Testis (tissue), 2 donors: ENCODE measurements at regions not wholly inside any gene's neighbourhood (a gene's known extent, or its start where the extent isn't known, plus 50 kb on each side); places are given as distances from the start of the nearest gene placed in this dataset.

Experiments used
- CTCF ChIP-seq, 3 experiments: fragments of 450-650 bp in 2 of 3; fragments of 200-600 bp in 1 of 3; sonication (generic) in 1 of 3; IDR thresholded peaks; one replicate each; pipeline ENCODE4 v1.5.1; 2016 to 2019; ENCODE audit warnings: antibody characterized with exemption in 3 of 3, mild to moderate bottlenecking in 2 of 3, moderate library complexity in 1 of 3
- POLR2A ChIP-seq: fragments of 450-650 bp; IDR thresholded peaks from one replicate; pipeline ENCODE4 v1.6.1; 2017; ENCODE audit warnings: antibody characterized with exemption, mild to moderate bottlenecking, moderate library complexity

GRCh38 chr11:95301474-95301873 is 70.5 kb upstream of the SESN3 start:
- no peak for TF ChIP-seq CTCF (IDR thresholded peaks at IDR 0.05)
- no peak for TF ChIP-seq POLR2A
